Esophagus squamous epithelium (tissue), 4 donors: ENCODE measurements at regions not wholly inside any gene's neighbourhood (a gene's known extent, or its start where the extent isn't known, plus 50 kb on each side); places are given as distances from the start of the nearest gene placed in this dataset.

ENCODE experiments used
- CTCF ChIP-seq, 6 experiments: fragments of 450-650 bp in 4 of 6; fragments of 200-600 bp in 2 of 6; sonication (generic) in 2 of 6; IDR thresholded peaks; one replicate each; pipeline ENCODE4 v1.5.1; 2016 to 2019; ENCODE audit warnings: antibody characterized with exemption in 6 of 6, mild to moderate bottlenecking in 4 of 6, moderate library complexity in 4 of 6
- POLR2A ChIP-seq, 4 donors: fragments of 450-650 bp; IDR thresholded peaks; one replicate each; pipeline ENCODE4 v1.6.1; 2017; ENCODE audit warnings: antibody characterized with exemption in 4 of 4, mild to moderate bottlenecking in 4 of 4, moderate library complexity in 3 of 4

GRCh38 chr2:224208007-224208406 lies 168.9 kb upstream of the SERPINE2 start:
- no peak for TF ChIP-seq CTCF (IDR thresholded peaks at IDR 0.05)
- TF ChIP-seq POLR2A (IDR thresholded peaks at IDR 0.05), result no peak
